NCI-H187 (cell line): ENCODE measurements at regions not wholly inside any gene's neighbourhood (a gene's known extent, or its start where the extent isn't known, plus 50 kb on each side); places are given as distances from the start of the nearest gene placed in this dataset.
"Not testable (repeated sequence)": the region's sequence is repeated elsewhere in the genome, so short reads cannot be mapped to it uniquely, and the experiment has no call there.

Source experiments
- DNase-seq, 2 experiments: peaks; one replicate each; lab custom pipeline; 2025; lab: John Stamatoyannopoulos, UW

- not testable (repeated sequence) for DNase-seq
Observed at GRCh38 chr2:95765925-95766910, 174.4 kb downstream of the TRIM43 start.

- not testable (repeated sequence) for DNase-seq
Observed at GRCh38 chr2:95767531-95767930, 175.7 kb downstream of the TRIM43 start.

- DNase-seq = not testable (repeated sequence)
Observed at GRCh38 chr2:95767950-95768349, 176.1 kb downstream of the TRIM43 start.

GRCh38 chr2:95769256-95769655, 177.5 kb downstream of the TRIM43 start:
- not testable (repeated sequence) for DNase-seq

- not testable (repeated sequence) for DNase-seq
Observed at GRCh38 chr2:95770726-95771125, 178.9 kb downstream of the TRIM43 start.

GRCh38 chr2:95774322-95775192, 182.8 kb downstream of the TRIM43 start:
- not testable (repeated sequence) for DNase-seq

- not testable (repeated sequence) for DNase-seq
Observed at GRCh38 chr2:95775193-95775531, 183.4 kb downstream of the TRIM43 start.
